ENCODE measurements at regions not wholly inside any gene's neighbourhood (a gene's known extent, or its start where the extent isn't known, plus 50 kb on each side); places are given as distances from the start of the nearest gene placed in this dataset.
A peak's percentile ranks its signal among the peaks of the same experiment; 100 is the strongest.

DNA sequence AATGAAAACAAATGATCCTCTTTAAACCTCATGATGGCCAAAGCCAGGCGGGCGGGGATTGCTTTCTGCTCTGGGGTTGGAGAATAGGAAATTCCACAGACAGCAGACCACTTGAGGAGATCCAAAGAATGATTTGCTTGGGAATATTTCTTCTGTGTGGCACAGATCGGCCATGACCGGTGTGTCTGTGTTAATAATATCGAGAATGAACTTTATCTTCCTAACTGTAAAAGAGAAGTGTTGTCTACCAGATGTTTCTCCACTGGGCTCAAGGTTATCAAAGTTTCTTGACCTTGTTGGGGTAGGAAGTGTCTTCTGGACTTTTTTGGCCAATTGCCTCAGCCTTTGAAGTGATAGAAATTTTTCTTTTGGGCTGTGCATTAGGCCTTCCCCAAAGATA, 186.6 kb upstream of the ZFHX3 start:
- no peaks in the 10 kb centered on the region for H3K36me3 ChIP-seq (replicated peaks; ENCODE audit: insufficient read depth, low read depth)
- no peaks in the 10 kb centered on the region for H3K9me2 ChIP-seq (replicated peaks; ENCODE audit: insufficient read depth)
- H3K4me1 ChIP-seq (ENCODE audit: insufficient read depth), result no peaks in the 10 kb centered on the region
- H2AFZ ChIP-seq, result no peak overlapping the region
- DNase-seq (ENCODE audit: low spot score), result no peak
- no peak overlapping the region for H3K4me2 ChIP-seq
- H3K27ac ChIP-seq, result no peak overlapping the region
- H3K79me2 ChIP-seq, result no peaks in the 10 kb centered on the region
- H4K20me1 ChIP-seq (ENCODE audit: insufficient read depth, poor library complexity, severe bottlenecking), result no peaks in the 10 kb centered on the region
- TF ChIP-seq, protein P1, sequence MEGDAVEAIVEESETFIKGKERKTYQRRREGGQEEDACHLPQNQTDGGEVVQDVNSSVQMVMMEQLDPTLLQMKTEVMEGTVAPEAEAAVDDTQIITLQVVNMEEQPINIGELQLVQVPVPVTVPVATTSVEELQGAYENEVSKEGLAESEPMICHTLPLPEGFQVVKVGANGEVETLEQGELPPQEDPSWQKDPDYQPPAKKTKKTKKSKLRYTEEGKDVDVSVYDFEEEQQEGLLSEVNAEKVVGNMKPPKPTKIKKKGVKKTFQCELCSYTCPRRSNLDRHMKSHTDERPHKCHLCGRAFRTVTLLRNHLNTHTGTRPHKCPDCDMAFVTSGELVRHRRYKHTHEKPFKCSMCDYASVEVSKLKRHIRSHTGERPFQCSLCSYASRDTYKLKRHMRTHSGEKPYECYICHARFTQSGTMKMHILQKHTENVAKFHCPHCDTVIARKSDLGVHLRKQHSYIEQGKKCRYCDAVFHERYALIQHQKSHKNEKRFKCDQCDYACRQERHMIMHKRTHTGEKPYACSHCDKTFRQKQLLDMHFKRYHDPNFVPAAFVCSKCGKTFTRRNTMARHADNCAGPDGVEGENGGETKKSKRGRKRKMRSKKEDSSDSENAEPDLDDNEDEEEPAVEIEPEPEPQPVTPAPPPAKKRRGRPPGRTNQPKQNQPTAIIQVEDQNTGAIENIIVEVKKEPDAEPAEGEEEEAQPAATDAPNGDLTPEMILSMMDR (IDR thresholded peaks at IDR 0.05; ENCODE audit: poor library complexity), result no peak
- TF ChIP-seq EZH2phosphoT487 (IDR thresholded peaks at IDR 0.05; ENCODE audit: low read depth, severe bottlenecking, unreplicated experiment) (no peak), EZH2 (IDR thresholded peaks at IDR 0.05; ENCODE audit: borderline replicate concordance) (no peak)
- WGBS (ENCODE audit: low lambda C conversion rate, missing lambda C conversion rate), result 73% methylated on average over 5 of the region's 5 CpGs
- no peaks in the 10 kb centered on the region for H3K27me3 ChIP-seq
- no peak overlapping the region for H3K4me3 ChIP-seq
- no peaks in the 10 kb centered on the region for H3K9me3 ChIP-seq (ENCODE audit: low read depth)

DNA sequence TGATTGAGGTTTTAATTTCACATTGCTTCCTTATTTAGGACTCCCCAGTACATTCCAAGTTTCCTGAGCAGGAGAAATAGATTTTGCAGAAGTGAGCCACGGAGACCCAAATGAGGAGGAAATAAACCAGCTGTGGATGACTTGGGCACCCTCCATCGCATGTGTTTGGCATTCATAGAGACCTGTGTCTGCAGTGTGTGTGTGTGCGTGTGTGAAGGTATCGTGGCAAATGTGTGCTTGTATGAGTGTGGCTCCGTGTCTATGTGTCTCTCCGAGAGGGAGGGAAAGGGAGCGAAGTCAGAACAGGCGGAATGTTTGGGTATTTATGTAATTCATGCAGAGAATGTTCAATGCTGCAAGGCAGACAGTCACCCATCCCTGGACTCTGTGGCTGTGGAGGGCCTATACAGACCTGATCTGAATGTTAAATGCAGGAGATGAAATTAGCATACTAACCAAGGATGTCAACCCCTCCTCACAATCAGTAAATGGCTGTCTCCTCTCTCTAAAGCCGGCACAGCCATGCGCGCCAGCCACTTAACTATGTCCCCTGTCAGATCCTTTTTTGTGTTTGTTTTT, 186.0 kb upstream of the ZFHX3 start:
- no peak for DNase-seq (ENCODE audit: low spot score)
- Histone ChIP-seq H3K36me3 (replicated peaks; ENCODE audit: insufficient read depth, low read depth) (no peaks in the 10 kb centered on the region), H2AFZ (no peak overlapping the region), H3K4me2 (peak overlapping the region; percentile 69), H3K4me3 (no peak overlapping the region), H3K79me2 (no peaks in the 10 kb centered on the region), H3K4me1 (ENCODE audit: insufficient read depth) (no peaks in the 10 kb centered on the region), H3K9me3 (ENCODE audit: low read depth) (no peaks in the 10 kb centered on the region), H3K27ac (no peak overlapping the region), H3K27me3 (no peaks in the 10 kb centered on the region), H3K9me2 (replicated peaks; ENCODE audit: insufficient read depth) (no peaks in the 10 kb centered on the region), H4K20me1 (ENCODE audit: insufficient read depth, poor library complexity, severe bottlenecking) (no peaks in the 10 kb centered on the region)
- 87% methylated on average over 11 of the region's 11 CpGs for WGBS (ENCODE audit: low lambda C conversion rate, missing lambda C conversion rate)
- no peak for TF ChIP-seq EZH2phosphoT487 (IDR thresholded peaks at IDR 0.05; ENCODE audit: low read depth, severe bottlenecking, unreplicated experiment)
- TF ChIP-seq, protein P1 (IDR thresholded peaks at IDR 0.05; ENCODE audit: poor library complexity), result no peak
- TF ChIP-seq EZH2 (IDR thresholded peaks at IDR 0.05; ENCODE audit: borderline replicate concordance), result no peak

DNA sequence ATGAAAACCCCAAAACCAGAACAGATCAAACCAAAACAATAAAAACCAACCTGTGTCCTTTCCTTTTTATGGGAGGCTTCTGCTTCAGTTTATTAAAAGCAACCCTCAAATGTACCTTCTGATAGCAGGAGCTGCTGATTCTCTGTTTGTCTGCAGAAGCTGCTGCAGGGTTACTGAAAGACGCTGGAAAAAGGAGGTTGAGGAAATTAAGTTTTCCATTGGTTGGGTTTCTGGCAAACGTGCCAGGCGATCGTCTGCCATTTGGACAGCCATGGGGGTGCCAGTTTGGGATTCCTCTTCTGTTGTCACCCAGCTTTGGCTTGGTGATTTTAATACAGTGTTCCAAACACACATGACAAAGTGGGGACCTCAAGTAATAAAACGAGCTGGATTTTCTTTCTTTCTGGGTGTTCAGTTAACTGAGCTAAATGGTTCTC, 185.4 kb upstream of the ZFHX3 start:
- Histone ChIP-seq H3K9me3 (ENCODE audit: low read depth) (no peaks in the 10 kb centered on the region), H3K4me2 (peak overlapping the region; percentile 69), H3K27ac (no peak overlapping the region), H3K79me2 (no peaks in the 10 kb centered on the region), H2AFZ (no peak overlapping the region), H3K9me2 (replicated peaks; ENCODE audit: insufficient read depth) (no peaks in the 10 kb centered on the region), H3K27me3 (no peaks in the 10 kb centered on the region), H3K4me3 (no peak overlapping the region), H3K4me1 (ENCODE audit: insufficient read depth) (no peaks in the 10 kb centered on the region), H4K20me1 (ENCODE audit: insufficient read depth, poor library complexity, severe bottlenecking) (no peaks in the 10 kb centered on the region), H3K36me3 (replicated peaks; ENCODE audit: insufficient read depth, low read depth) (no peaks in the 10 kb centered on the region)
- 82% methylated on average over 5 of the region's 5 CpGs for WGBS (ENCODE audit: low lambda C conversion rate, missing lambda C conversion rate)
- DNase-seq (ENCODE audit: low spot score), result no peak
- TF ChIP-seq EZH2phosphoT487 (IDR thresholded peaks at IDR 0.05; ENCODE audit: low read depth, severe bottlenecking, unreplicated experiment), result no peak
- TF ChIP-seq EZH2 (IDR thresholded peaks at IDR 0.05; ENCODE audit: borderline replicate concordance), result no peak
- TF ChIP-seq, protein P1 (IDR thresholded peaks at IDR 0.05; ENCODE audit: poor library complexity), result no peak
